ENCODE measurements at regions not wholly inside any gene's neighbourhood (a gene's known extent, or its start where the extent isn't known, plus 50 kb on each side); places are given as distances from the start of the nearest gene placed in this dataset.

DNA sequence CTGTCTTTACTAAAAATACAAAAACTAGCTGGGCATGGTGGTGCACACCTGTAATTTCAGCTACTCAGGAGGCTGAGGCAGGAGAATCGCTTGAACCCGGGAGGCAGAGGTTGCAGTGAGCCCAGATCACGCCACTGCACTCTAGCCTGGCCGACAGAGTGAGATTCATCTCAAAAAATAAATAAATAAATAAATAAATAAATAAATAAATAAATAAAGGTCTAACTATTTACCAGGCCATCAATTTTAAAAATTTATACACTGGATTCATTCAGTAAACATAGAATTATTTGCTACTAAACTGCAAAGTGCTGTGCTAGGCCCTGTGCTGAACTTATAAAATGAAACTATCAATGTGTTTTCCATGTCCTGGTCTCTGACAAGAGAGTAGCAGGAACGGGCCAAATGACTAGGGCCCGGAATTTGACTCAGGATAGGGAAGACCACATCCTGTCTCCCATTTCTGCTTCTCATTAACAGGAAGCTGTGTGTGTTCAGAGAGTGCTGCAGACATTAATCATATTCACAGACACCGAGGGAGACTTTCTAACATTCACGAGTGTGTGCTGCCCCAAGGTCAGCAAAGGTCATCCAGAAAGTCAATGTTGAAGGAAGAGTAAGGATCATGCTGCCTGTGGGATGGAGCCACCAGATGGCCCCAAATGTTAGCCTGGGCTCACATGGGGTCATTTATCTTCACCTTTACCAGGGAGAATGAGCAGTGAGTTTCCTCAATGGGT is 95.8 kb downstream of the SPP2 start:
- no peak for DNase-seq

DNA sequence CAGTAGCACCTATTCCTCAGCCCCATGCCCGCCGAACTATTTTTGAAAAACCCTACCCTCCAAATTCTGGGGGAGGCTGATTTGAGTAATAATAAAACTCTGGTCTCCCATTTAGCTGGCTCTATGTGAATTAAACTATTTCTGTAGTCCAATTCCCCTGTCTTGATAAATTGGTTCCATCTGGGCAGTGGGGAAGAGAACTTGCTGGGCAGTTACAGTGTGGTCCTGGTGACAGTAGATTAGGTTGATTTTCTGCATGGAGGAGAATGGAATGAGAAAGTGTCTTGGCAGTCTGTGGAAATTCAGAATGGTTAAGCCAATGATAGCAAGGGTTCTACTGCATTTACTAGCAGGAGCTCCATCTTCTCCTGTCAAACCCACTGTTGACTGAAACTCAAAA is 95.0 kb downstream of the SPP2 start:
- DNase-seq = no peak

DNA sequence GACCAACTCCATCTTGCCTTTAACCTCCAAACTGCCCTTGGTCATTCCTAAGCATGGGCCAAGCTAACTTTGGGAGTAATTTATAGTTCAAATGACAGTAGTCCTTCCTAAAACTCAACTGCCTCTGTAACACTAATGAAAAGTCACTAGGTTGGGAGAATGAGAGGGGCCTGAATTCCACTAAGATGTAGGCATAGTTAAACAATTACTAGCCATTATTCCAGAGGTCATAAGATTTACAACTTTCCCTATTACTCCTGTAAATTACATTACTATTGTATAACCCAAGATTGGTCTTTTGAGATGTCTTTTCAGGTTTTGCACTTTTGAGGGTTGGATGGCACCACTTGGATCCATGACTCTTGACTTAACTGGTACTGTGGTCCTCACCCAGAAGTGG is 94.6 kb downstream of the SPP2 start:
- no peak for DNase-seq

DNA sequence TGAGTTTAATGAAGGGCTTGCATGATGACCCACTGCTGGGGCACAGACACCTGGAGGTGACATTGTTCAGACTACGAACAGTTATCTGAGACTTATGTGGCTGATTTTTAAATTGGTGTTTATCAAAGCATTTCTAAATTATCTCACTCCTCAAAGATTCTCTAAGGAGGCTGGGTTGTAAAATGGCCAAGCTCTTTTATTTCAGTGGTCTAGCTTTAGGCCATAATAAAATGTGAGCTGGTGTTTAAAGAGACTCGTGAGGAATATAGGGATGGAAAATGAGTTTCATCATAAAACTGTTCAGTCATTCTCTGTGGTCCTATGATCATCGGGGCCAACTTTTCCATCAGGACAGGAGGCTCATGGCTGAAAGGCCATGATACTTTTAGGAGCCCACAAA is 93.4 kb downstream of the SPP2 start:
- DNase-seq = no peak

DNA sequence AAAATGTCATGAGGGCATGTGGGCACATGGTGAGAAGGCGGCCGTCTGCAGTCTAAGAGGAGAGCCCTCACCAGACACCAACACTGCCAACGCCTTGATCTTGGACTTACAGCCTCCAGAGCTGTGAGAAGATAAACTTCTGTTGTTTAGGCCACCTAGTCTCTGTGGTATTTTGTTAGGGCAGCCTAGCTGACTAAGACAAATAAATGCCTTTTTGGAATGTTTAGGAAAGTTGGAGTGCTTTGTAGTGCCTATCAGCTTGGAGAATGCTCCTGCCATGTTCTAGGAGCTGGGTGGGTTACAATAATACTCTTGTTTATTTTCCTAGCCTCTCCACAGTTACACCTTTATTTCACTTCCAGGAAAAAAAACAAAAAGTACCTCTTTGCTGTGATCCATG is 92.0 kb downstream of the SPP2 start:
- DNase-seq = no peak

DNA sequence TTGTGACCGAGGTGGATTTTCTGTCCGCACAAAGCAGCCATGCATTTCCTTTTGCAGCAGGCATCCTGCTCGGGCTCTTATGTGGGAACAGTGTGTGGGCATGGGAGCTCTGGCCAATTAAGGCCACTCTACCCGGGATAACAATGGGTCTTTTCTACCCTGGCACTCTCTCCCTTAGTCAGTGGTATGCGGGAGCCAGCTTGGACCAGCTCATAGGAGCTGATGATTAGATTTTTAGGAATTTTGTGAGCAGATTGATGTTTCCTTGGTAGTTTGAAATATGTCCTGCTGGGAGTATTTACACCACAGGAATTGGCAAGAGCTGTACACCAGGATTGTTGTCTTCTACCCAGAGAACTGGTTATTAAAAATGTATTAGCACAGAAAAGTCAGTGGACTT is 89.3 kb downstream of the SPP2 start:
- no peak for DNase-seq

DNA sequence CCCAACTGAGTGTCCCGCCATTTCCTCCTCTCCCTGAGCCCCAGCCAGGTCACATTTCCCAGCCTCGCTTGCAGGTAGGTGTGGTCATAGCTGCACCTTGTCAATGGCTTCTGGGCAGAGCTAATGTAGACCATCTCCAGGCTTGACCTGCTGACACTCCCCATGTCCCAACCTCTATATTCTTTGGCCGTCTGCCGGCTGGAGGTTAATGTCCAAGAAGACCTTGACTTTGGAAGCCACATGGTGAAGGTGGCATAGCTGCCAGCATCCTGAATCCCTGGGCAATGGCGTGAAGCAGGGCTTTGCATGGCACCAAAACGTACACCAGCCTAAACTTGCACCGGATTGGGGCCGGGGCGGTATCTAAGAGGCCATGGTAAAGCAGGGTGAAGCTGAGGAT is 88.3 kb downstream of the SPP2 start:
- DNase-seq = no peak

DNA sequence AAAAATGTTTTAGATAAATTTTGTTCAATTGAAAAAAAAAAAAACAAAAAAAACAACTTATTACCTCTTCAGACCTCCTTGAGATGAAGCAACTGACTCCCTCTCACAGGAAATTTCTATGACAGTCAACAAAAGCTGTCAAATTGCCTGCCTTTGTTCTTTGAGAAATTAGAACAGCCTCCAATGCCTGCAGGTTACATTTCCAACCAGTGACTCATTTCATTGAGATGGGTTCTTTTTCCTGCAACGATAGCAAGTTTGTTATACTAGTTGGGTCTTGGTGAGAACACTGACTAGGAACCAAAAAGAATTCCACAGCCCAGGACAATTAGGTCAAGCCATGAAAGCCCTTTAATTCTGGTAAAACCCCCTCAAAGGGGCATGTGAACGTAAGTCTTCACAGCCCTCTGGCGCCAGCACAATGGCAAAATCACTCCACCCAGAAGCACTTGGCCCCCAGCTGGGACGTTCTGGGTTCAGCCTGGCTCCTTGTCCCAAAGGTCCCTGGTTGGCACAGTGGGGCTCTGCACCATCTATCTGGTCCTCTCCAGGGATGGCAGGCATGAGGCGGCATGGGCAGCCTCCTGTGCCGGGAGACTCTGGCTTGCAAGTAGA is 87.0 kb downstream of the SPP2 start:
- no peak for DNase-seq

DNA sequence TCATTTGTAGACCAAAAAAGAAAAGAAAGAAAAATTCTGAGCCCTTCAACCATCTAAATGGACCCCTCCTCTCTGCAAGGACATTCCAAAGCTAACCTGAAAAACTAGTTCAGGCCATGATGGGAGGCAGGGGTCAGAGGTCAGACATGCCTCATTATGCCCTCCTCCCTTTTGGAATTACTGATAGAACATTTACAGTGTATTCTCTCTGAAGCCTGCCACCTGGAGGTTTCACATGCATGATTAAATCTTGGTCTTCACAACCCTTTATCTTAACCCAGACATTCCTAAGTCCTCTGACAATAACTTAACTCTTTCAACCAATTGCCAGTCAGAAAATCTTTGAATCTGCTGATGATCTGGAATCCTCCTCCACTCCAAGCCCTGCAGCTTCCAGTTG is 86.0 kb downstream of the SPP2 start:
- DNase-seq = peak; percentile 14

DNA sequence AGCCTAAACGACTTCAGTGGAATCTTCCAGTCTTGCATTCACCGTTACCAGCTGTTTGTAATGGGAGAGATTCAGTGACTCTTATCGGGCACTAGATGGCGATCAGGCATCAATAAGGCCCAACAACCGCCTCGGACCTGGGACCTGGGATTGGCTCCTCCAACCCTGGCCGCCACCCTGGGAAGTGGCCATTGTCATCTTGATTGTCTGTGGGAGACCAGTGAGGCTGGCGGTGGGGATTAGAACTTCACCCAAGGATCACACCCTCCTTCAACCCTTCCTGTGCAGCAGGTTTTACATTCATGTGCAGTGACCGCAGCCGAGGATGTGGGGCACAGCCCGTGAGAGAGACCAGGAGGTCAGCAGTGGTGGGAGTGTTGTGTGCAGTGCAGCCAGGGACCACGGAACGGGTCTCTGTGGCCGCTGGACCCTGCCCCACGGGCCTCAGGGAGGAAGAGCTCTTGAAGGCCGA is 85.3 kb downstream of the SPP2 start:
- peak; percentile 36 for DNase-seq

DNA sequence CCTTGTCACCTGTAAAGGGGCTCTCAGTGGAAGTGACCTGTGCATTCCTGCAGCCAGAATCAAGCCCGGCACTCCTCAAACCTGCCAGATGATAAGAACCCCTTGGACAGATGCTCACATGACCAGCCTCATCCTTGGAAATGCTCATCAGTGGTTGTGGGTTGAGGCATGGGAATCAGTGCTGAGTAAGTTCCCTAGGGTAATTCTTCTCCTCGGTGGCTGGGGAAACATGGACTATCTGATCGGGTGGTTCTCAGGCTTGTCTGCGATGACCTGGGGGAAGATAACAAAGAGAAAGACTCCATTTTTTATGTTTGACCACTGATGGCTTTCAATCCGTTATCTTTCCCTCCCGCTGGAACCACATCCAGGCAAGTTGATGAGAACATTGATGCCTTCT is 84.0 kb downstream of the SPP2 start:
- DNase-seq = no peak

DNA sequence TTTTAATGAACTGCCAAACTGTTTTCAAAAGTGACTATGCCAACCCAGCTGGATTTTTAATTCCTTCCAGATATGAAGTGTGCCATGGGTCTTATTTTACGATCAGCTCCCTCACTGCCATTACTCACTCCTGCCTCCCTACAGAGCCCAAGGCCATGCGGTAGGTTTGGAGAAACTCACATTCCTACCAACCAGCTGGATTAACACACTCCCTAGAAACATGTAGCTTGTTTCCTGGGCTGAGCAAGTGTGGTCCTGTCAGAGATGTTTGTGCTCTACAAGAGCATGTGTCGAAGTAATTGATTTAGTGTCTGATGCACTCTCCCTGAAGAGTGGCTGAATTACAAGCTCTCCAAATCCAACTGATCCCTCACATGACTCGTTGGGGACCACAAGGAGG is 82.5 kb downstream of the SPP2 start:
- no peak for DNase-seq

DNA sequence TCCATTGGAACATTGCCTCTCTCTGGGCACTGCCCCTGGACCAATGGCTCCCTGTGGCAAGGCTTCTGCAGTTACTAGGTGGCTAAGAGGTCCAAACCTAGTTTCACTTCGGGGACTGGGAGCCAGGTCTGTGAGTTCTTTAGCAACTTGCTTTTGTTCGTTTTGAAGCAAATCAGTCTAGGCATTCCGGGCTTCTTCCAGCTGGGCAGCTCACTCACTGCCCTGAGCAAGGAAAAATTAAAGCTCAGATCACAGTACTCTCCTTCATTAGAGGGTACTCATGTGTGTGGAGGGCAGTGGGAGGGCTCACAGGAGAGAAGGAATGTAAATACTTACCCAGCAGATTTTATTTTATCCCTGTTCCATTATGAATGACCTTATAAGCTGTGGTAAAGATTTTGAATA is 80.3 kb downstream of the SPP2 start:
- no peak for DNase-seq

DNA sequence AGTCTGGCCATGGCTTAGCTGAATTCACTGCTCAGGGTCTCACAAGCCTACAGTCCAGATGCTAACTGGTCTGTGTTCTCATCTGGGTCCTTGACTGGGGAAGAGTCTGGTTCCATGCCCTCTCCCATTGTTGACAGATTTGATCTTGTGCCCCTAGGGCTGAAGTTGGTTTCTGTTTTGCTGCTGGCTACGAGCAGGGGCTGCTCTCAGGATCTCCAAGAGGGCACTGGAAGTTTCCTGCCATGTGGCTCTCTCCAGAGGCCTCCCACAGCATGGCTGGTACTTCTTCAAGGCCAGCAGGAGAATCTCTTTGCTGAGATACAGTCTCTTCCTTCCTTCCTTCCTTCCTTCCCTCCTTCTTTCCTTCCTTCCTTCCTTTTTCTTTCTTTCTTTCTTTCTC is 78.1 kb downstream of the SPP2 start:
- DNase-seq = no peak

All from activated naive CD4-positive, alpha-beta T cell treated with anti-CD3 and anti-CD28 coated beads, Interleukin-2, amount 50 U/mL, for 16 hours (primary cell).